GM12878 (cell line): ENCODE measurements at regions not wholly inside any gene's neighbourhood (a gene's known extent, or its start where the extent isn't known, plus 50 kb on each side); places are given as distances from the start of the nearest gene placed in this dataset.
"Not testable (repeated sequence)": the region's sequence is repeated elsewhere in the genome, so short reads cannot be mapped to it uniquely, and the experiment has no call there.

ENCODE experiments used
- EZH2 ChIP-seq: IDR thresholded peaks from 2 replicates; pipeline ENCODE4 v1.6.1; 2012; ENCODE audit warnings: low read depth, mild to moderate bottlenecking, control low read depth, inconsistent platforms, low read length, borderline replicate concordance; ENCODE audit not compliant: control insufficient read depth
- ZBTB40 ChIP-seq: fragments of 450-650 bp; IDR thresholded peaks from 2 replicates; pipeline ENCODE4 v1.6.1; 2016; ENCODE audit warnings: mild to moderate bottlenecking, moderate library complexity, borderline replicate concordance

GRCh38 chr16:5151409-5151808 is 53.8 kb upstream of the EEF2KMT start:
- TF ChIP-seq EZH2, ZBTB40: not testable (repeated sequence)
